Superior temporal gyrus (tissue), 1 donor: ENCODE measurements at regions not wholly inside any gene's neighbourhood (a gene's known extent, or its start where the extent isn't known, plus 50 kb on each side); places are given as distances from the start of the nearest gene placed in this dataset.
"Not testable (repeated sequence)": the region's sequence is repeated elsewhere in the genome, so short reads cannot be mapped to it uniquely, and the experiment has no call there.

Experiments used
- DNase-seq: peaks from one replicate; pipeline ENCODE4 v3.0.0-alpha.2; 2016; ENCODE audit errors: extremely low spot score

GRCh38 chr1:73245196-73245595, 952.8 kb downstream of the LRRIQ3 start:
- not testable (repeated sequence) for DNase-seq

GRCh38 chr1:73218995-73219546, 936.7 kb upstream of the NEGR1 start:
- no peak for DNase-seq

GRCh38 chr1:73205294-73205973, 923.1 kb upstream of the NEGR1 start:
- no peak for DNase-seq

- DNase-seq = no peak
Measured at GRCh38 chr1:73197972-73198371, 915.6 kb upstream of the NEGR1 start.

- no peak for DNase-seq
Measured at GRCh38 chr1:73194965-73195364, 912.6 kb upstream of the NEGR1 start.

- not testable (repeated sequence) for DNase-seq
Measured at GRCh38 chr1:73183581-73183980, 901.2 kb upstream of the NEGR1 start.

GRCh38 chr1:73181190-73181540, 898.8 kb upstream of the NEGR1 start:
- DNase-seq = no peak

GRCh38 chr1:73180397-73181189, 898.3 kb upstream of the NEGR1 start:
- DNase-seq = no peak

- DNase-seq = no peak
Measured at GRCh38 chr1:73176902-73177301, 894.6 kb upstream of the NEGR1 start.

GRCh38 chr1:73167009-73167657, 884.8 kb upstream of the NEGR1 start:
- DNase-seq = no peak

- no peak for DNase-seq
Measured at GRCh38 chr1:73162564-73162963, 880.2 kb upstream of the NEGR1 start.

- no peak for DNase-seq
Measured at GRCh38 chr1:73161418-73161817, 879.1 kb upstream of the NEGR1 start.

- no peak for DNase-seq
Measured at GRCh38 chr1:73160759-73161158, 878.4 kb upstream of the NEGR1 start.

GRCh38 chr1:73144311-73144710, 862.0 kb upstream of the NEGR1 start:
- no peak for DNase-seq

- DNase-seq = no peak
Measured at GRCh38 chr1:73136975-73137374, 854.6 kb upstream of the NEGR1 start.

- DNase-seq = no peak
Measured at GRCh38 chr1:73106931-73107330, 824.6 kb upstream of the NEGR1 start.

GRCh38 chr1:73105755-73106154, 823.4 kb upstream of the NEGR1 start:
- DNase-seq = no peak

GRCh38 chr1:73104749-73105148, 822.4 kb upstream of the NEGR1 start:
- DNase-seq = no peak

GRCh38 chr1:73100216-73100615, 817.9 kb upstream of the NEGR1 start:
- DNase-seq = no peak

- no peak for DNase-seq
Measured at GRCh38 chr1:73097917-73098316, 815.6 kb upstream of the NEGR1 start.

- DNase-seq = no peak
Measured at GRCh38 chr1:73096841-73097240, 814.5 kb upstream of the NEGR1 start.

- DNase-seq = no peak
Measured at GRCh38 chr1:73092383-73092782, 810.0 kb upstream of the NEGR1 start.

GRCh38 chr1:73066866-73067265, 784.5 kb upstream of the NEGR1 start:
- no peak for DNase-seq
